Astrocyte (in vitro differentiated cells and primary cell): ENCODE measurements at regions not wholly inside any gene's neighbourhood (a gene's known extent, or its start where the extent isn't known, plus 50 kb on each side); places are given as distances from the start of the nearest gene placed in this dataset.

Experiments
- EZH2 ChIP-seq: IDR thresholded peaks from 2 replicates; pipeline ENCODE4 v1.6.1; 2012; ENCODE audit warnings: mild to moderate bottlenecking, low read length, inconsistent platforms; ENCODE audit not compliant: insufficient read depth
- TF ChIP-seq, protein P1 (sequence below): IDR thresholded peaks from 2 replicates; pipeline ENCODE4 v1.5.1; 2011; ENCODE audit warnings: low read depth, mild to moderate bottlenecking, inconsistent platforms, low read length, moderate library complexity; ENCODE audit not compliant: insufficient read depth

DNA sequence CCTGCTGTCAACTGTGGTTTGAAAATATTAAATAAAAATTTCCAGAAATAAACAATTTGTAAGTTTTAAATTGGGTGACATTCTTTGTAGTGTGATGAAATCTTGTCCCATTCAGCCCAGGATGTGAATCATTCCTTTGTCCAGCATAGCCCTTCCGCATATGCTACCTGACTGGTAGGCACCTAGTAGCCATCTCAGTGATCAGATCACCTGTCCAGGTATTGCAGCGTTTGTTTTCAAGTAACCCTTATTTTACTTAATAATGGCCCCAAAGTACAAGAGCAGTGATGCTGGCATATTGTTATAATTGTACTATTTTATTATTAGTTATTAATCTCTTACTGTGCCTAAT is 351.6 kb upstream of the B3GALT2 start:
- TF ChIP-seq, protein P1, sequence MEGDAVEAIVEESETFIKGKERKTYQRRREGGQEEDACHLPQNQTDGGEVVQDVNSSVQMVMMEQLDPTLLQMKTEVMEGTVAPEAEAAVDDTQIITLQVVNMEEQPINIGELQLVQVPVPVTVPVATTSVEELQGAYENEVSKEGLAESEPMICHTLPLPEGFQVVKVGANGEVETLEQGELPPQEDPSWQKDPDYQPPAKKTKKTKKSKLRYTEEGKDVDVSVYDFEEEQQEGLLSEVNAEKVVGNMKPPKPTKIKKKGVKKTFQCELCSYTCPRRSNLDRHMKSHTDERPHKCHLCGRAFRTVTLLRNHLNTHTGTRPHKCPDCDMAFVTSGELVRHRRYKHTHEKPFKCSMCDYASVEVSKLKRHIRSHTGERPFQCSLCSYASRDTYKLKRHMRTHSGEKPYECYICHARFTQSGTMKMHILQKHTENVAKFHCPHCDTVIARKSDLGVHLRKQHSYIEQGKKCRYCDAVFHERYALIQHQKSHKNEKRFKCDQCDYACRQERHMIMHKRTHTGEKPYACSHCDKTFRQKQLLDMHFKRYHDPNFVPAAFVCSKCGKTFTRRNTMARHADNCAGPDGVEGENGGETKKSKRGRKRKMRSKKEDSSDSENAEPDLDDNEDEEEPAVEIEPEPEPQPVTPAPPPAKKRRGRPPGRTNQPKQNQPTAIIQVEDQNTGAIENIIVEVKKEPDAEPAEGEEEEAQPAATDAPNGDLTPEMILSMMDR, result no peak
- TF ChIP-seq EZH2, result no peak
